SW480 (cell line): ENCODE measurements at regions not wholly inside any gene's neighbourhood (a gene's known extent, or its start where the extent isn't known, plus 50 kb on each side); places are given as distances from the start of the nearest gene placed in this dataset.

Experiments used
- DNase-seq: peaks from one replicate; pipeline ENCODE4 v3.0.0-alpha.2; 2016; ENCODE audit warnings: low spot score

DNA sequence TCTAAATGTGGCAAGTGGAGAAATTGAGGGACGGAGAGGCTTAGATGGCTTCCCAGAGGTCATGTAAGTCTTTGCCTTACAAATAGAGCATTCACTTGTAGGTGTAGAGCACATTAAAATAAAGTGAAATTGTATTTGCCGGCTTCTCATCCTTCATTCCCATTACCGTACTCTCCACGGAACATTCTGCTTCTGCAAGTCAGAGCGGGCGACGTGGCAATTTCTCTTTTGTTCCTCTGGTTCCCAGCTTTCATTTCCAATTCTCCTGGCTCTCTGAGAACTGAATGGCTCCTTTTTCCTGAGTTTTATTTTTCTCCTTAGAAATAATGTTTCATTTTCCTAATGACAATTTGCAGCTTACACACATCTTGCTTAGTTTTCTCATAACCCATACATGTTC is 51.3 kb upstream of the PFKP start:
- no peak for DNase-seq

- DNase-seq: no peak
Measured at GRCh38 chr10:3014968-3015367, 52.4 kb upstream of the PFKP start.

DNA sequence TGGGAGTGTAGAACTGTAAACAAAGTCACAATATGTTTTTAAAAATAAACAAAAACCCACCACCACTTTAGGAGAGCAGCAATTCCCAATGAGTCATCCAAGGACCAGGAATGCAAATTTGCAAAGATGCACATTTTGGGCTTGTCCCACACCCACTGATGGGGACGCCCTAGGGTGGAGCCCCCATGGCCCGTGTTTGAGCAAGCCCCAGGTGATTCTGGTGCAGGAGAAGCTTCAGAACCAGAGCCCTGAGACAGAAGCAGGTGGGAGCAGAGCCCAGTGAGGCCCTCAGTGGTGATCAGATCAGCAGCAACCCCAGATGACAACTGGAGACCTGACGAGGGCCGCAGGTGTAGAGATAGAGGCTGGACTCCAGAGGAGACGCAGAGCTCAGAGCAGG is 55.1 kb upstream of the PFKP start:
- DNase-seq: no peak

GRCh38 chr10:3010816-3011460 is 56.4 kb upstream of the PFKP start:
- DNase-seq: no peak

DNA sequence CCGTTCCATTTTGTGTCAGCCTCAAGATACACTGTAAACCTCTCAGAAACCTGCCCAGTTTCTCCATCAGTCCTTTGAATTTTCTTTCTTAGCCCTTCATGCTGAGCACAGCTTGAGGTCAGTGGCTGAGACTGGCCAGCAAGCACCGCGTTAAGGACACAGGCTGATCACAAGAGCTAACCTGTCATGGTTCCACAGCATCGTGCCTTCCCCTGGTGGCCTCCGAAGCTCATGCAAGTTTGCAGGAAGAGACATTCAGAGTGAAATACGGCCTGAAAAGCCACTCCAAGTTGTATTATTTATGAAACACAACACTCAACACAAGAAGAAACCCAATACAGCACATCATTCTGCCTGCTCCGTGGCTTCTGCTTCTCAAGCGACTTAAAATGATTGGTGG is 57.0 kb upstream of the PFKP start:
- DNase-seq: no peak

DNA sequence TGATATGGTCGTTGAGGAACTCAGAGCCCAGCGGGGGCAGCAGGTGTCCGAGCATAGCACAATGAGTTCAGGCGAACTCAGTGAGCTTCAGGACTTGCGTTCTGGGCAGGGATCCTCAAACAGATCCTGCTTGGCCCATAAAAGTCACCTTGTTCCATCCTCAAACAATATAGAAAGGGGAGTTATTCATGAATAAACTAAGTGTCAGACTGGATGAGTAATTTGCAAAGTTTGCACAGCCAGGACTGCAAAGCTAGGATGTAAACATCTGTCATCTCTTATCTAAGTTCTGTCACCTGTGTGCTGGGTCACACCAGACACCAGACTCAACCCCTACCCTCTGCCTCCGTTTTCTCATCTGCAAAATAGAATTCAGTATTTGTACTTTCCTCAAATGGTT is 58.0 kb upstream of the PFKP start:
- DNase-seq: no peak

GRCh38 chr10:3008518-3009195 is 58.7 kb upstream of the PFKP start:
- DNase-seq: no peak

- DNase-seq: no peak
Measured at GRCh38 chr10:3006607-3007006, 60.7 kb upstream of the PFKP start.

DNA sequence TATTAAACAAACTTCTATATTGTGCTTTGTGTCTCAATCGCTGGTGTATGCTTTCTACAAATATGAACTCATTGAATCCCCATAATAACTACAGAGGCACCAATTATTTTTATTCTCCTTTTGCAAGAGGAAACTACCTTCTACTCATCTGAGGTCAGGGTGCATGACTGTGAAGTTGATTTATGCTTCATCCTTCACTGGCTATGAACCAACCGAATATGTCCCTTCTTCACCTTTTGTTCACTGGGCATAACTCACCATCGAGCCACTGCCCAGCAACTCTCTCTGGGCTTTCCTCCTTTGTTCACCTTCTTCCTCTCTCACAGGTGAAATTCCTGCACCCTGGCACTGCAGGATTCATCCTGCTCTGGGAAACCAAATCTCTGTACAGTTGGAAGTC is 61.3 kb upstream of the PFKP start:
- no peak for DNase-seq

DNA sequence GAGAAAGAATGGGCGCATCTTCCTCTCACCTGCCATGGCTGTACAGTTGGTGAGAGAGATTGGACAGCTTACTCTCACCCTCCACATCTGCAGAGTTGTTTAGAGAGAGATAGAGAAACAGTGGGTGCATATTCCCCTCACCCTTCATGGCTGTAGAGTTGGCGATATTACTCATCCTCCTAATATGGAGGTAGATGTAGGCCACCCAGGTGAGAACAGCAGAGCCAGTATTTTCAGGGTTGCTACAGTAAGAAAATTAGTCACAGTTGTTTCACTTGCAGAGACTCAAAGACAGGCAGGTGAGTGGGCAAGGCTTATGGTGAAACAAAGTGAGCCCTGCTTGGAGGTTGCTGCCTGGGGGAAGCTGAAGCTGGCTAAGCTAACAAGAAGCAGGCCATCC is 65.0 kb upstream of the PFKP start:
- no peak for DNase-seq

DNA sequence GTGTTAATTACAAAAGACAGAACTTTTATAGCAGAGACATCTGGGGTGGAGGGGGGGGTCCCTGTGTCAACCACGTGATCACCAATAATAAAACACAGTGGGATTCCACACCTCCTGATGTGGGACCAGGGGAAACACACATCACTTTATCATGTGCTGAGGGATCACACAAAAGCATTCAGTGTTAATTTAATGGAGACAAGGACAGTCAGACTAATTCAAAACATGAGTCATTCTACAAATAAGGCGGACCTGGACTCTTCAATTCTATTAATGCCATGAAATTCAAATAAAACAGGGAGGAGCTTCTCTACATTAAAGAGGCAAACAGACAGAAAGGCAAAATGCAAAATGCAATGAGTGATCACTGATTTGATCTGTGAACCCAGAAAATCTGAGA is 67.3 kb upstream of the PFKP start:
- no peak for DNase-seq

DNA sequence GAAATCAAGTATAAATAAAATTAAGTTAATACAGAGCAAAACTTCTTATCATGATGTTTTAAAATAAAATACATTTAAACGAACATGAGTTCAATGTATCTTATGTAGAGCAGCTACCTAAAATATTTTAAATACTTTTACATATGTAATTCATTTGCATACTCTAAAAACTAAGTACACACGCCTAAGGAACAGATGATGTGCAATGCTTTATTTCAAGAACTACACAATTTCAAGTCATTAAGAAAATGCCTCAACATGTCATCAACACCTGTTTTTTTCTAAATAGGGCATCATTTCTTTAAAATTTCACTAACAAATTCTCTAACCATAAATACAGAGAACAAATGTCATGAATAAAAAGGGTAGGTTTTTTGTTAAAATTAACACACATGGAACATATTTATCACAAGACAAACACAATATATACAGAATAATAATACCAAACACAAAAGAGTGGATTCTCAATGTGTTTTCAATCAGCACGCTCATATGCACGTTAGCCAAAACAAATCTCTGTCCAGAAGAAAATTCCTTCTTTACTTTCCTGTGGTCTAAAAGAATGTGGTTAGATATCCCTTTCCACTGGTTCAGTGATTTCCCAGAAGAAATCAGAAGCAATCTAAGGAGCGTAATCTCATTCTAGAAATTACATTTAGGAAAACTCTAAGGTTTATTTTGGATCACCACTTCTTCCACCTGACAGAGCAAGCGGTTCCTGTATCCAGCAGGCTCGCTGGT is 73.0 kb upstream of the PFKP start:
- no peak for DNase-seq

DNA sequence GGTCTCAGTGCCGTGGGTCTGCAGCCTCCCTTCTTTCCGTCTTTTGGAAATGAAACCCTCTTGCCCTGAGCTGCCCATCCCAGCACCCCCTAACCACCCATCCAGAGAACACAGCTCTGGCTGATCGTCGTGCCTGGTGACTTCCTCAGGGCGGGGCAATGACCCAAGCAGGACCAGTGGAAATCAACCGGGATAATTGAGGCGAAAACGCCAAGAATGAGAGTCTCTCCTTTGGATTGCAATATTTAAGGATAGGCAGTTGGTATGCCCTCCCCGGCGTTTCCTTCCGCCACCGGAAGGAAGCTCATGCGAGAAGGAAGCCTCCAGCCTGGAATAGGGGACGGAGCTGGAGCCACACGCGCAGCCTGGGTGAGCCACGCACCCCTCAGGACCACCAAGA is 73.7 kb upstream of the PFKP start:
- no peak for DNase-seq

DNA sequence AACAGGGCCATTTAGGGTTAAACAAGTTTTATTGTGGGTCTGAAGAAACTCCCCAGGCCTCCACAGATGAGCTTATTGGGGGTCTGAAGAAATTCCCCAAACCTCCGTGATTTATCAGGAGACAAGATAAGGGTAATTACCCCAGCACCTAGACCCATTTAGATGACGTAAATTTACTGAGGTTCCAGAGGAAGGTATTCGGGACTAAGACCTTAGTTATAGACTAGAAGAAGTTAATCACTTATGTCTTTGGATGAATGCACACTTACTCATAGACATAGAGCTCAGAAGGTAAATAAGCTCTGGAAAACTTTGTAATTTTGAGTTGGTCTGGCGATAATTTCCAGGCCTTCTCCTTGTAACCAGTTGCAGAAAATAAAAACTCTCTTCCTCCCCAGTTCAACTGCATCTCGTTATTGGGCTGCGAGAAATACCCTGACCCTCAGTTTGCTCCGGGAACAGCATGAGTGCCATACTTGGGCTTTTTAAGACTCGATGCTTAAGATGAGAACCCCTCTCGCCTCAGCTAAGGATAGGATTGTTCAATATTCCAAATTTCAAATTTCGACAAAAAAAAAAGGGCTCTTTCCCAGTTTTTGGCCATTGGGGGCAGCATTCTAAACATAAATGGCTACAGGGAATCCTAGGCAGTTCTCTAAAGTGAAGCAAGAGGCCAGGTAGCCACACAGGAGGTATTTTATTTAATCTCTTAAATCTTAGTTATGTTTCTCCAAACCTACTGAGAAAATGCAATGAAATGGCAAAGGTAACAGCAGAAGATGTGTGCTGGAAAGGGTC is 74.7 kb upstream of the PFKP start:
- no peak for DNase-seq

DNA sequence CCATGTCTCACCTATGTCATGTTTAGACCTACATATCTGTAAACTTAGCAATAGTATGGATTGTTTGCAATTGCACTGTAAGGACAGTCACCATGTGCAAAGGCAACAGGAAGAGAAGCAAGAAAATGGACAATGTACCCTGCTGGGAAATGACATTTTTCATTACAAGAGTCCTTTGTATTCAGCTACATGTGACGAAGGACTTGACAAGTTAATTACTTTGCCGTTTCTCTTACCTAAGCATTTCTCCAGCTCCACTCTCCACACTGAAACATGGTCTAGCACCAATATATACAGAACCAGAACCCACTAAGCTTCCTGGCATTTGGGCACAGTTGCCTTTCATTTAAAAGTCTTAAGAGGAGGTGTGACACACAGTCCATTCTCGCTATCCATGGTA is 76.6 kb upstream of the PFKP start:
- no peak for DNase-seq

- no peak for DNase-seq
Measured at GRCh38 chr10:2989292-2989947, 77.9 kb upstream of the PFKP start.

DNA sequence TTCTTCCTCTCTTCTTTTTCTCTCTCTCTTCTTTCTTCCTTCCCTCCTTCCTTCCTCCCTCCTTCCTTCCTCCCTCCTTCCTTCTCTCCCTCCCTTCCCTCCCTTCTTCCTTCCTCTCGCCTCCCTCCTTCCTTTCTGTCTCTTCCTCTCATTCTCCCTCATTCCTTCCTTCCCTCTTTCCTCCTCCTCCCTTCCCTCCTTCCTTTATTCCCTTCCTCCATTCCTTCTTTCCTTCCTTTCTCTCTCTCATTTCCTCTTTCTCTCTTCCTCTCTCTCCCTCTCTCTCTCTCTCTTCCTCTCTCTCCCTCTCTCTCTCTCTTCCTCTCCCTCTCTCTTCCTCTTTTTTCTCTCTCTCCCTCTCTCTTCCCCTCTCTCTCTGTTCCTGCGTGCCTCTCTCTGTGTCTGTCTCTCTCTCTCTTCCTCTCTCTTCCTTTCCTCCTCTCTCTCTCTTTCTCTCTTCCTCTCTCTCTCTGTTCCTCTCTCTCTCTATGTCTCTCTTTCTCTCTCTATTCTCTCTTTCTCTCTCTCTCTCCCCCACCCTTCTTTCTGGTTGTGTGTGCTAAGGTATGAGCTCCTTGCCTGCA is 80.1 kb upstream of the PFKP start:
- no peak for DNase-seq

GRCh38 chr10:2986391-2986801 is 81.0 kb upstream of the PFKP start:
- no peak for DNase-seq

DNA sequence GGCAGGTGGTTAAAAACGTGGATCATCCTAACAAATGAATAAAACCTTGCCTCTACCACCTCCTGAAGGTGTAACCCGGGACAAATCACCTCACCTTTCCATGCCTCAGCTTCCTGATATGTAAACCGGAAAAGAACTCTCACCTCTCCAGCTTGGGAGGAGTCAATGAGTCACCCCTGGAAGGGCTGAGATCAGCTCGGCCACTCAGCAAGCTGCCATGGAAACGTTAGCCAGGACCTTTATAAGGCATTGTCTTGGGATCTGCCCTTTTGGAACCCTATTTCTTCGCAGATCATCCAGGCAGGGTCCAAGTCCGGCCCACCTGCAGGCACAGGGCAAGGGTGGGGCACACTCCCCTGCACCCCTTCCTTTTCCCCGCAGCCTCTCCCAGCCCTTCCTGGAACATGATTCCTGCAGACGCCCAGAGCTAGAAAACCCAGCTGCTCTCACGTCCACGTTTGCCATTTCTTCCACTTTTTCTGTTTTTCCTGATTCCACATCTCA is 81.6 kb upstream of the PFKP start:
- peak; percentile 52 for DNase-seq

DNA sequence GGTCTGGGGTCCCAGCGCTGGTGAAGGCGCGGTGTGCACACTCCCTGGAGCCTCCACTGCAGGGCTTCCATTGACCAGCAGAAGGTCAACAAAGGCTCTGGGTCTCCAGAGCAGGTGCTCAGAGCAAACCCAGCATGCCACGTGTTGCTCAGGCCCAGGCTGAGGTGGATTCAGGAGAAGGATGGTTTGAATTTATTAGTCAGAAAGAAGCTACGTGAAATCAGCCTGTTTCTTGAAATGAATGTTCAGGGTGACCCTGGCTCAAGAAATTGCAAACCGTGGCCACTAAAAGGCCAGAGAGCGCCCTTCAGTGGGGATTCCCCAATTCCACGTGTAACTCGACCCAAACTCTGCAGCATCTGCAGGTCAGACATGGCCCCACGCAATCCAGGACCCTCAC is 82.7 kb upstream of the PFKP start:
- no peak for DNase-seq

GRCh38 chr10:2982146-2982545 is 85.2 kb upstream of the PFKP start:
- no peak for DNase-seq
